Fibroblast of the aortic adventitia (primary cell): ENCODE measurements at regions not wholly inside any gene's neighbourhood (a gene's known extent, or its start where the extent isn't known, plus 50 kb on each side); places are given as distances from the start of the nearest gene placed in this dataset.

Experiments
- DNase-seq: peaks from one replicate; pipeline ENCODE4 v3.0.0-alpha.2; 2010; ENCODE audit warnings: low read depth
- H3K4me3 ChIP-seq: 2 replicates; pipeline ENCODE4 v1.5.1; 2011; ENCODE audit warnings: low read depth, mild to moderate bottlenecking, control low read depth, low read length, moderate library complexity
- TF ChIP-seq, protein P1 (sequence below): IDR thresholded peaks from 2 replicates; pipeline ENCODE4 v1.5.1; 2011; ENCODE audit warnings: mild to moderate bottlenecking, low read length, control low read depth, inconsistent platforms; ENCODE audit not compliant: insufficient read depth

DNA sequence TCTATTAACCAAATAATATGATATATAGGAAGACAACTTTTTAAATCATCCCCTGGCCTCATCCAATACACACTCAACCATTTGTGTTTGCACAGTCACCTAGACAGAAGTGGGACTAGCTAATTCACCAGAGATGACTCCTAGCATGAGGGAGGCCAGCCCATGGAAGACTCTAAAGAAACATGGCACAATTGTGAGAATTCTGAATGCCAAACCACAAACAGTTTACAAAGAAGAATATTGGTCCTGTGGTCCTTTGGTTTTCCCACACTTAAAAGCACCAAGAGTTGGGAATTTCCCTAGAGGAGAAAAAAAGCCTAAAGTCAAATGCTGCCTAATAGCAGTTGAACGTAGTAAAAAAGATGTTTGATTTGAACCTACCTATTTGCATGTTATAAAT is 609.9 kb downstream of the ACTL7B start:
- TF ChIP-seq, protein P1, sequence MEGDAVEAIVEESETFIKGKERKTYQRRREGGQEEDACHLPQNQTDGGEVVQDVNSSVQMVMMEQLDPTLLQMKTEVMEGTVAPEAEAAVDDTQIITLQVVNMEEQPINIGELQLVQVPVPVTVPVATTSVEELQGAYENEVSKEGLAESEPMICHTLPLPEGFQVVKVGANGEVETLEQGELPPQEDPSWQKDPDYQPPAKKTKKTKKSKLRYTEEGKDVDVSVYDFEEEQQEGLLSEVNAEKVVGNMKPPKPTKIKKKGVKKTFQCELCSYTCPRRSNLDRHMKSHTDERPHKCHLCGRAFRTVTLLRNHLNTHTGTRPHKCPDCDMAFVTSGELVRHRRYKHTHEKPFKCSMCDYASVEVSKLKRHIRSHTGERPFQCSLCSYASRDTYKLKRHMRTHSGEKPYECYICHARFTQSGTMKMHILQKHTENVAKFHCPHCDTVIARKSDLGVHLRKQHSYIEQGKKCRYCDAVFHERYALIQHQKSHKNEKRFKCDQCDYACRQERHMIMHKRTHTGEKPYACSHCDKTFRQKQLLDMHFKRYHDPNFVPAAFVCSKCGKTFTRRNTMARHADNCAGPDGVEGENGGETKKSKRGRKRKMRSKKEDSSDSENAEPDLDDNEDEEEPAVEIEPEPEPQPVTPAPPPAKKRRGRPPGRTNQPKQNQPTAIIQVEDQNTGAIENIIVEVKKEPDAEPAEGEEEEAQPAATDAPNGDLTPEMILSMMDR, result no peak
- no peak overlapping the region for H3K4me3 ChIP-seq
- DNase-seq, result no peak

- H3K4me3 ChIP-seq, result no peak overlapping the region
- DNase-seq, result no peak
These were observed 610.5 kb downstream of the ACTL7B start for GRCh38 chr9:108245331-108245730.

GRCh38 chr9:108244686-108245085 is 611.1 kb downstream of the ACTL7B start:
- no peak overlapping the region for H3K4me3 ChIP-seq
- no peak for DNase-seq
- TF ChIP-seq, protein P1, result no peak

More at GRCh38 chr9:108245331-108245730, 610.5 kb downstream of the ACTL7B start:
- TF ChIP-seq, protein P1, result no peak

- TF ChIP-seq, protein P1, result no peak
- no peak overlapping the region for H3K4me3 ChIP-seq
- no peak for DNase-seq
These were observed 614.3 kb downstream of the ACTL7B start for GRCh38 chr9:108241384-108242073.

GRCh38 chr9:108239696-108240321 is 616.0 kb downstream of the ACTL7B start:
- TF ChIP-seq, protein P1, result no peak
- DNase-seq, result no peak
- no peak overlapping the region for H3K4me3 ChIP-seq

DNA sequence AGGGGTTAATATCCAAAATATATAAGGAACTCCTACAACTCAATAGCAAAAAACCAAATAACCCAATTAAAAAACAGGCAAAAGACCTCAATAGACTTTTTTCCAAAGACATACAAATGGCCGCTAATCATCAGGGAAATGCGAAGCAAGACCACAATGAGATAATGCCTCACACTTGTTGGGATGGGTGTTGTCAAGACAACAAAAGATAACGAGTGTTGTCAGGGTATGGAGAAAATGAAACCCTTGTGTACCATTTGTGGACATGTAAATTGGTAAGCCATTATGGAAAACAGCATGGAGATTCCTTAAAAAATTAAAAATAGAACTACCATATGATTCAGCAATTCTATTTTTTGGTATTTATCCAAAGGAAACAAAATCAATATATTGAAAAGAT is 620.2 kb downstream of the ACTL7B start:
- DNase-seq, result no peak
- no peak overlapping the region for H3K4me3 ChIP-seq
- TF ChIP-seq, protein P1, result no peak
